ENCODE measurements at regions not wholly inside any gene's neighbourhood (a gene's known extent, or its start where the extent isn't known, plus 50 kb on each side); places are given as distances from the start of the nearest gene placed in this dataset.

- FAIRE-seq, result no peak
- peak; percentile 25 for DNase-seq (ENCODE audit: low spot score)
These were observed 116.4 kb downstream of the TM9SF2 start for GRCh38 chr13:99617474-99618255.

- FAIRE-seq (no peak), DNase-seq (ENCODE audit: low spot score) (peak; percentile 11)
These were observed 113.2 kb downstream of the TM9SF2 start for GRCh38 chr13:99614465-99614885.
